Peyer's patch (tissue), 4 donors: ENCODE measurements at regions not wholly inside any gene's neighbourhood (a gene's known extent, or its start where the extent isn't known, plus 50 kb on each side); places are given as distances from the start of the nearest gene placed in this dataset.

ENCODE experiments used
- CTCF ChIP-seq, 6 experiments: fragments of 450-650 bp in 4 of 6; fragments of 200-600 bp in 2 of 6; sonication (generic) in 1 of 6; IDR thresholded peaks; one replicate each; pipeline ENCODE4 v1.5.1; 2017 to 2019; ENCODE audit warnings: antibody characterized with exemption in 6 of 6, mild to moderate bottlenecking in 3 of 6, moderate library complexity in 1 of 6
- POLR2A ChIP-seq, 2 donors: fragments of 450-650 bp; IDR thresholded peaks; one replicate each; pipeline ENCODE4 v1.5.1; 2017; ENCODE audit warnings: antibody characterized with exemption in 2 of 2, mild to moderate bottlenecking in 2 of 2, moderate library complexity in 2 of 2

GRCh38 chr22:23424031-23424430 is 156.1 kb downstream of the IGLL1 start:
- TF ChIP-seq CTCF (IDR thresholded peaks at IDR 0.05) (no peak), POLR2A (IDR thresholded peaks at IDR 0.05) (no peak)
